A549 (cell line): ENCODE measurements at regions not wholly inside any gene's neighbourhood (a gene's known extent, or its start where the extent isn't known, plus 50 kb on each side); places are given as distances from the start of the nearest gene placed in this dataset.

Source experiments
- CTCF ChIP-seq: fragments of >200 bp; sonication (Bioruptor Twin); formaldehyde crosslinking; IDR thresholded peaks from 3 replicates; pipeline ENCODE4 v1.5.1; 2016
- ESRRA ChIP-seq: fragments of 150-350 bp; IDR thresholded peaks from 2 replicates; pipeline ENCODE4 v1.6.1; 2014; ENCODE audit warnings: mild to moderate bottlenecking, low read length, borderline replicate concordance
- FOSB ChIP-seq: fragments of 250-450 bp; sonication (Bioruptor Pico); IDR thresholded peaks from 2 replicates; pipeline ENCODE4 v1.5.0; 2020; ENCODE audit warnings: mild to moderate bottlenecking, moderate library complexity
- MAFK ChIP-seq: fragments of 450-650 bp; IDR thresholded peaks from 2 replicates; pipeline ENCODE4 v1.6.1; 2014; ENCODE audit not compliant: partially characterized antibody
- MYC ChIP-seq: IDR thresholded peaks from 2 replicates; pipeline ENCODE4 v1.6.1; 2012; ENCODE audit warnings: mild to moderate bottlenecking, inconsistent platforms, low read length, improper control_type of control experiment, borderline replicate concordance
- POLR2A ChIP-seq: IDR thresholded peaks from 2 replicates; pipeline ENCODE4 v1.6.1; 2012; ENCODE audit warnings: mild to moderate bottlenecking, low read length
- POLR2AphosphoS2 ChIP-seq: conservative IDR thresholded peaks from 2 replicates; pipeline ENCODE4 v1.6.1; 2012; ENCODE audit warnings: low read length, improper control_type of control experiment, inconsistent platforms
- SREBF2 ChIP-seq: fragments of 450-650 bp; IDR thresholded peaks from 2 replicates; pipeline ENCODE4 v1.6.1; 2014; ENCODE audit warnings: mild to moderate bottlenecking, moderate library complexity
- TP53 ChIP-seq: fragments of 250-450 bp; sonication (Bioruptor Pico); IDR thresholded peaks from 2 replicates; pipeline ENCODE4 v1.5.0; 2021; ENCODE audit warnings: mild to moderate bottlenecking, moderate library complexity
- TF ChIP-seq, protein P1 (sequence below): fragments of 200-600 bp; sonication (generic); IDR thresholded peaks from 2 replicates; pipeline ENCODE4 v1.6.1; 2016; ENCODE audit warnings: antibody characterized with exemption, mild to moderate bottlenecking, moderate library complexity
- TF ChIP-seq, protein P2 (sequence below): fragments of 450-650 bp; IDR thresholded peaks from 2 replicates; pipeline ENCODE4 v1.6.1; 2014; ENCODE audit warnings: antibody characterized with exemption

- TF ChIP-seq CTCF: no peak
- TF ChIP-seq MYC: no peak
- TF ChIP-seq, protein P1, sequence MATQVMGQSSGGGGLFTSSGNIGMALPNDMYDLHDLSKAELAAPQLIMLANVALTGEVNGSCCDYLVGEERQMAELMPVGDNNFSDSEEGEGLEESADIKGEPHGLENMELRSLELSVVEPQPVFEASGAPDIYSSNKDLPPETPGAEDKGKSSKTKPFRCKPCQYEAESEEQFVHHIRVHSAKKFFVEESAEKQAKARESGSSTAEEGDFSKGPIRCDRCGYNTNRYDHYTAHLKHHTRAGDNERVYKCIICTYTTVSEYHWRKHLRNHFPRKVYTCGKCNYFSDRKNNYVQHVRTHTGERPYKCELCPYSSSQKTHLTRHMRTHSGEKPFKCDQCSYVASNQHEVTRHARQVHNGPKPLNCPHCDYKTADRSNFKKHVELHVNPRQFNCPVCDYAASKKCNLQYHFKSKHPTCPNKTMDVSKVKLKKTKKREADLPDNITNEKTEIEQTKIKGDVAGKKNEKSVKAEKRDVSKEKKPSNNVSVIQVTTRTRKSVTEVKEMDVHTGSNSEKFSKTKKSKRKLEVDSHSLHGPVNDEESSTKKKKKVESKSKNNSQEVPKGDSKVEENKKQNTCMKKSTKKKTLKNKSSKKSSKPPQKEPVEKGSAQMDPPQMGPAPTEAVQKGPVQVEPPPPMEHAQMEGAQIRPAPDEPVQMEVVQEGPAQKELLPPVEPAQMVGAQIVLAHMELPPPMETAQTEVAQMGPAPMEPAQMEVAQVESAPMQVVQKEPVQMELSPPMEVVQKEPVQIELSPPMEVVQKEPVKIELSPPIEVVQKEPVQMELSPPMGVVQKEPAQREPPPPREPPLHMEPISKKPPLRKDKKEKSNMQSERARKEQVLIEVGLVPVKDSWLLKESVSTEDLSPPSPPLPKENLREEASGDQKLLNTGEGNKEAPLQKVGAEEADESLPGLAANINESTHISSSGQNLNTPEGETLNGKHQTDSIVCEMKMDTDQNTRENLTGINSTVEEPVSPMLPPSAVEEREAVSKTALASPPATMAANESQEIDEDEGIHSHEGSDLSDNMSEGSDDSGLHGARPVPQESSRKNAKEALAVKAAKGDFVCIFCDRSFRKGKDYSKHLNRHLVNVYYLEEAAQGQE: no peak
- TF ChIP-seq, protein P2, sequence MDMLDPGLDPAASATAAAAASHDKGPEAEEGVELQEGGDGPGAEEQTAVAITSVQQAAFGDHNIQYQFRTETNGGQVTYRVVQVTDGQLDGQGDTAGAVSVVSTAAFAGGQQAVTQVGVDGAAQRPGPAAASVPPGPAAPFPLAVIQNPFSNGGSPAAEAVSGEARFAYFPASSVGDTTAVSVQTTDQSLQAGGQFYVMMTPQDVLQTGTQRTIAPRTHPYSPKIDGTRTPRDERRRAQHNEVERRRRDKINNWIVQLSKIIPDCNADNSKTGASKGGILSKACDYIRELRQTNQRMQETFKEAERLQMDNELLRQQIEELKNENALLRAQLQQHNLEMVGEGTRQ: no peak
- TF ChIP-seq SREBF2: no peak
- TF ChIP-seq POLR2AphosphoS2: no peak
- TF ChIP-seq ESRRA: no peak
- TF ChIP-seq MAFK: no peak
- no peak for TF ChIP-seq POLR2A
- TF ChIP-seq TP53 (CRISPR knock-in tag): no peak
- TF ChIP-seq FOSB (CRISPR knock-in tag): no peak
These were observed 736.3 kb downstream of the RPS29 start for GRCh38 chr14:48849741-48850322.
